ENCODE measurements at regions not wholly inside any gene's neighbourhood (a gene's known extent, or its start where the extent isn't known, plus 50 kb on each side); places are given as distances from the start of the nearest gene placed in this dataset.

DNA sequence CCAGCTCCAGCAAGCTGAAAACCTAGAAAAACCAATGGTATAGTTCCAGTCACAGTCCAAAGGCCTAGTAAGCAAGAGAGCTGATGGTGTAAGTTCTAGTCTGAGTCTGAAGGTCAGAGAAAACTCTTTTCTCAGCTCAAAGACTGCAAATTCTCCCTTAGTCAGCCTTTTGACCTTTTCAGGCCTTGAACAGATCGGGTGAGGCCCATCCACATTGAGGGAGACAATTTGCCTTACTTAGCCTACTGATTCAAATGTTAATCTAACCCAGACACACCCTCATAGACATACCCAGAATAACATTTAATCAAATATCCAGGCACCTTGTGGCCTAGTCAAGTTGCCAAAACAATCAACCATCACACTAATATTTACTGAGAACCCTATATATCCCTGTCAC, 110.8 kb upstream of the KCNJ3 start:
- no peak for DNase-seq

DNA sequence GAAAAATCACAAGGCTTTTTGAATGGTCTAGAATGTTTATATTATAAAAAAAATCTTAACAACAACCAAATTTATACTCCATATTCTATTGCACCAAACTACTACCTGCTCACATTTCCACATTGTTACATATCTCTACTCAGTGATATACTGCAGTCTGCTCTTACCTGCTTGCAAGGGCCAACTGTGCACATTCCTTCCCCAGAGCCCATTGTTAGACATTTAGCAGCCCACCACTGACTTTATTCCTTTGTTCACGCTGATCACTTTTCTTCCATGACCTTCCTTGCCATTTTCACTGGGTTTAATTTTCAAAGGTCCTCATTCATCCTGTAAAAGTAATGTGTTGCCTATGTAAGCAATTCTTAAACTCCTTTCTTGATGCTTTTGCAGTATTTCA, 109.7 kb upstream of the KCNJ3 start:
- no peak for DNase-seq

DNA sequence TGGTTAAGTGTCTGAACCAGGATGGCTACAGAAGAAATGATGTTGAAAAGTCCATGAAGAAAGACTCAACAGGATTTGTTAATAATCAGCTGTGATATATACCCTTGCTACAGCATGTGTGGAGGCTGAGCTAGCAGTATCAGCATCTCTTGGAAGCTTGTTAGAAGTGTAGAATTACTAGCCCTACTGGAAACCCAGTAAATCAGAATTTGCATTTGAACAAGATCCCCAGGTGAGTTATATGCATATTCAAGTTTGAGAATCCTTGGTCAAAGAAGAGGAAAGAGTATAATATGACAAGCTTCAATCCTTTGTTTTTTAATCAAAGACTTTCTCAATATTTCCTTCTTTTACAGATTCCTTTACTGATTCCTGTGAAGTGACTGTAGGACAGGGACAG, 109.0 kb upstream of the KCNJ3 start:
- DNase-seq = no peak

DNA sequence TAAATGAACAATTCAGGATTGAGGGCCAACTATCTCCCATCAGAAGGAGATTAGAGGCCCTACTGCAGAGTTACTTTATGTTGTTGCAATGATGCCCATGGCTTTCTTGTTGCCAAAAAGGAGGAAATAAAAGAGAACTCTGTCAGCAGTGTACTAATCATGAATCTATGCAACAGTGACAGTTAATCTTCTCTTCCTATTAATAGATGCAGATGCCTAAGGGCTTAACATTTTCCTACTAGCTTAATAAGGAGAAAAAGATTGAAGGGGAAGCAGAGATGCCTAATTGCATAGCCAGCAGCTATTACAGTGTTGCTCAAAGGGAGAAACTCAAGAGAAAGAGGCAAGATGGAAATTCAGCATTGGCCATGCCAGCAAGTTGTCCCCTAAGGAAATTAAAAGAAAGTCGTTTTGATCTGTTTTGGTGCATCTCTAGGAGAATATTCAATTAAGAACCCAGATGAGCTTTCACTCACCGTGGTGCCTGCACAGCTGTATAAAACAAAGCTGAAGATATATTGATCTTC, 107.1 kb upstream of the KCNJ3 start:
- DNase-seq = no peak

DNA sequence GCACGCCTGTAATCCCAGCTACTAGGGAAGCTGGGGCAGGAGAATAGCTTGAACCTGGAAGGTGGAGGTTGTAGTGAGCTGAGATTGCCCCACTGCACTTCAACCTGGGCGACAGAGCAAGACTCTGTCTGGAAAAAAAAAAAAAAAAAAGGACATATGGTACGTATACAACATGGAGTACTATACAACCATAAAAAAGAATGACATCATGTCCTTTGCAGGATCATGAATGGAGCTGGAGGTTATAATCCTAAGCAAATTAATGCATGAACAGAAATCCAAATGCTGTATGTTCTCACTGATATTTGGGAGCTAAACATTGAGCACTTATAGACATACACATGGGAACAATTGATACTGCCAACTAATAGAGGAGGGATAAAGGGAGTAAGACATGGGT, 99.3 kb upstream of the KCNJ3 start:
- DNase-seq = no peak

DNA sequence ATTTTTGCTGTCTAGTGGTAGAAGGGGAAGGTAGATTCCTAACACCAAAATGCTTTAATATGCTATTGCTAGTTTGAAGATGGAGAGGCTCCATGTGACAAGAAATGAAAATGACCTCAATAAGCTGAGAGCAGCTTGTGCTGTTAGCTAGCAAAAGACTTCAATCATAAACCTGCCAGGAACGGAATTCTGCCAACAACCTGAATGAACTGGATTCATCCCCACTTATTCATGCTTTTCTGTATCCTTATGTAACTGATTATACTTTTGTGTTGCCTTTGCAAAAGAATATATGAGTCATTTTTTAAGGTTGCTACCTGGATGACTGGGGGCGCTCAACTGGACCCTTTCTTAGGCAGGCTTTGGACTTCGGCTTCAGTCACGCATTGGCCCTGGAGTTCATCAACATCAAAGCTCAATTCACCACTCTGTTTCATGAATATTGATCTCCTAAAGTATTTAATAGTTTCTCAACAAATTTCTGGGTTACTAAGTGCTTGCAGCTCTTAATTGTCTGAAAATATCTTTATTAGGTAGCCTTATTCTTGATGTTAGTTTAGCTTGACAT, 97.5 kb upstream of the KCNJ3 start:
- no peak for DNase-seq

DNA sequence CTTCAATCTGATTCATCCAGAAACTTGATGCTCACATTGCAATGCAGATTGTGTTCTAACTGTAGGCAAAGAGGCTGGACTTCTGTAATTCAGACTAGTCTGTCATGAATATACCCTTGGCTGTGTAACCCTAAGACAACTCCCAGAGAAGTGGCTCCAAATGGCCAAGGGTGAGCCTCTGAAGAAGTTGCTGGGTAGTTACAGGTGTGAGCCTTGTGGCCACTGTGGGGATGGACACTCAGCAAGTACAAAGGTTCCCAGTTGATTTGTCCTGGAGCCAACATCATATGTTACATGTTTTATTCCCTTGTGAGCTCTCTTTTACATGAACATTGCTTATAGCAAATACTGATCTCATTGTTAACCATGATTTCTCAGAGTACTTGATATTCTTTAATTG, 94.8 kb upstream of the KCNJ3 start:
- no peak for DNase-seq

DNA sequence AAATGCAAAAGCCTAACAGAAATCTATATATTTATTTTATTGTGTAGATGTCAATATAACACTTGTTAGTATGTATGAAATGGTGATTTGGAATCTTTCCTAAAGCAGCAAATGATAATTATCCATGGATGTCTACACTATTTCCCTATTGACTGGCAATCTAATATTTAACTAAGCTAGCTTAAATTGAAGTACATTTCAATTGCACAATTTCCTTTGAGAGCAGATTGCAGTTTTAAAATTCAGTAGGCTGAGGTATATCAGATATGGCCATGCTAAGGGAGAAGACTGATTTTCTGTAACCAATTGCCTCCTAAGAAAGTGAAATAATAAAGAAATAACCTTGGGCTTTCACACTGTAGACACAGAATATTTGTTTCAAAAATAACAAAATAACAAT, 90.1 kb upstream of the KCNJ3 start:
- no peak for DNase-seq

DNA sequence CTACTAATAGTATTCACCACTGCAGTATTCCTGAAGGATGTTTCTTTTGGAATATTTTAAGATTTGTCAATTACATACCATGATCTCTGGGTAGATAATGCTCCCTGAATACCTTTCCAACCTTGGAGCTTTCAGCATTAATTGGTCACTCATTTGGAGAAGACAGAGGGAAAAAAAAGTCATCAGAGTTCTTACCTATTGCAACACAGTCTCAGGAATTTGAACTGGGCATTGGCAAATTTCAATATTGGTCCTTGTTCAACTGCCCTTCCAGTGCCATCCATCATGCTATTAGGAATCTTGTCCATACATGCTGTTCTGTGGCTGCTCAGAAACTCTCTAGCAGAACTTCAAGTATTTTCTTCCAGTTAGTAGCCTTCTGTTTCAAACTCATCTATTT, 83.6 kb upstream of the KCNJ3 start:
- DNase-seq = no peak

DNA sequence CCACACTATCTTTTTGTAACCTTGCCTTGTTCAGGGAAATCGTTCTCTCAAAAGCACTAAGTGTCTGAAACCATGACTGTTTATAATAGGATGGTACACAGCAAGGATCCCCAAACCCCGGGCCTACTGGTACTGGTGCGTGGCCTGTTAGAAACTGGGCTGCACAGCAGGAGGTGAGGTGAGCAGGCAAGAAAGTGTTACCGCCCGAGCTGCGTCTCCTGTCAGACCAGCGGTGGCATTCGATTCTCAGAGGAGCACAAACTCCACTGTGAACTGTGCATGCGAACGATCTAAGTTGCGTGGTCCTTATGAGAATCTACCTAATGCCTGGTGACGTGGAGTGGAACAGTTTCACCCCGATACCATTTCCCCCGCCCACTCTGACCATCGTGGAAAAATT, 81.8 kb upstream of the KCNJ3 start:
- no peak for DNase-seq

DNA sequence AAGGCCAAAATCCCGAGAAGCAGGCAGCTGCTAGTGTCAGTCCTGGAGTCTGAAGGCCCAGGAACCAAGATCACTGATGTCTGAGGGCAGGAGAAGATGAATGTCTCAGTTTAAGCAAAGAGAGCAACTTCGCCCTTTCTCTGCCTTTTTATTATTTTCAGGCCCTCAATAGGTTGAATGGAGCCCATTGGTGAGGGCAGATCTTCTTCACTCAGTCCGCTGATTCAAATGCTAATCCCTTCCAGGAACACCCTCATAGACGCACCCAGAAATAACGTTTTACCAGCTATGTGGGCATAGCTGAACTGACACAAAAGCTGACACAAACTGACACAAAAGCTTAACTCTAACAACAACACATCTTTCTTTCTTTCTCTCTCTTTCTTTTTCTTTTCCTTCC, 78.0 kb upstream of the KCNJ3 start:
- no peak for DNase-seq

DNA sequence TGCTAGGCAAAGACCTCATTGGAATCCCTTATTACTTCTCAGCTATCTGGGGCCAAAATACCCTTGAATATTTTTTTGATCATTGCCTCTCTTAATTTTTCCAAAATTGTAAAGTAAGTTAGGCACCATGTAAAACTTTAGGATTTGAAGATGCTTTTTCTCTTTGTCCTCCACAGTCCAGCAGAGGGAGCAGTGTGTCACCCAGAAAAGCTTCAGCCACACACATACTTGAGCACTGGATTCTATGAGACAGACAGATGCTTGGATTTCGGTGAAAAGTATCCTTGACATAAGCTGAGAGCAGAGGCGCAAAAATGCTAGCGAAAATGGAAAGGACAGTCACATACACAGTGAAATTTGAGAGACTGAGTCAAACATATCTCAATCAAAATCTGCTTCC, 74.7 kb upstream of the KCNJ3 start:
- peak; percentile 49 to 53 for DNase-seq

DNA sequence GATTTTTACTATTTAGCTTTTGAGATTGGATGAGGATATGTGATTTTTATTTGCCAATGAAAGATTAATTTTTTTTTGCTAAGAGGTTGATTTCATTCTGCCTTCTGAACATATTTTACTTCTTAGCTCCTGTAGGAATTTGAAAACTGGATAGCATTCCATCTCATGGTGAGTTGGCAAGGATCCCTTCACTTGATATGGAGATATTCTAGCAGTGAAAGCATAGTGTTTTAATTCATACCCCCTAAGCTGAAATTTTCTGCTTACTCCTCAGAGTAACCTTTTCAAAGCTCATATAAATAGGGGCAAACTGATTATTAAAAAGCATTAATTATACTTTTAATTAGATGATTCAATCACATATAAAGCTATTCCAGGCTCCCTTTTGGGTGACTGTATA, 61.0 kb upstream of the KCNJ3 start:
- no peak for DNase-seq

DNA sequence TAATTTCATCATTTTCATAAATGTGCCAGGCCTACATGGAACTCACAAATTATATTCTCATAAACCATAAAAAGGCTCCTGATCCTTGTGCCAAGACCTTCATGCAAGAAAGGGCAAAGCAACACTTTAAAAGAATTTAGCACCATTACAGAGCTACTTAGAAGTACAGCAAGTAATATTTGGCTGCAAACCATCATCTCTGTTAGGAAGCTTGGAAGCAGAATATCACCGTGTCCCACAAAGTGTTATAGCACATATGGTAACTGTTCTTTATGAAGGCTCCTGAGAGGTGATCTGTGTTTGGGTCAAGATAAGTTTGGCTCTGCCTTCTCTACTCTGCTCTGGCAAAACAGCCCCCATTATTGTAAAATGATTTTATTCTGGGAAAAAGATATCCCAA, 59.7 kb upstream of the KCNJ3 start:
- DNase-seq = no peak

DNA sequence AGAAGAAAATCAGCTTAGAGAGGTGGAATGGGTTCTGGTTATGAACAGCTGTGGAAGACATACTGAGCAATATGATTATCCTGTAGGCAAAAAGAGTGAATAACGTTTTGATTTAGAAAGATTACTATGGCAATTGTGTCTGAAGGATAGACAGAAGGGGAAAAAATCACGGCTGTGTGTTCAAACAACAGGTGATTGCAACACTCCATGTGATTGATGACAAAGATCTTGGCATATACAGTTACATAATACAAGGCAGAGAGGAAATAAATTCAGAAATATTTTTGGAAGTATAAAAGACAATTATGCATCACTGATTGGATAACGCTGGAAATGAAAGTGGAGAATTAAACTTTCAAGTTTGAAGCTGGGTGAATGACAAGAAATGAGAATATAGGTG, 58.5 kb upstream of the KCNJ3 start:
- DNase-seq = no peak
